ENCODE measurements at regions not wholly inside any gene's neighbourhood (a gene's known extent, or its start where the extent isn't known, plus 50 kb on each side); places are given as distances from the start of the nearest gene placed in this dataset.

DNA sequence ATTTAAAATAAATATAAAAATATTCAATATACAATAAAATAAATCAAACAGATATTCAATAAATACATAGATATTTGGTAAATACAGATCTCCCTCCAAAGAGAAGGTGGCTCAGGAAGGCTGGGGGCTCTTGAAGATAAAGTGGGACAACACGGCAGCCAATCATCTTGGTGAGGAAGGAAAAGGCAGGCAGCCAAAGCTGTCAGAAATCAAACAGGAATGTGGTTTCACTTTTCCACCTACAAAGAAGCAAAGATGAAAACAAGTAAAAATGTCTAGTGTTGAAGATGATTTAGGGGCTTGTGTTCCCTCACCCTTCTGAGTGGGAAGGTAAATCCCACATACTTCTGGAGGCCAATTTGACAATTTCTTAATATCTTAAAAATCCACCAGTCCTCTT, 85.7 kb downstream of the B3GNT2 start:
- no peak for TF ChIP-seq CTCF (conservative IDR thresholded peaks at IDR 0.05; ENCODE audit: low read length)
- no peak overlapping the region for H3K4me3 ChIP-seq (ENCODE audit: low read length)
- no peak for DNase-seq (ENCODE audit: low read depth)

- no peak for TF ChIP-seq CTCF (conservative IDR thresholded peaks at IDR 0.05; ENCODE audit: low read length)
- DNase-seq (ENCODE audit: low read depth) = no peak
These were observed 81.8 kb downstream of the B3GNT2 start for GRCh38 chr2:62277688-62278087.

More at GRCh38 chr2:62277688-62278087, 81.8 kb downstream of the B3GNT2 start:
- H3K4me3 ChIP-seq (ENCODE audit: low read length) = no peak overlapping the region

All from AG10803 (cell line).